MG63 (cell line): ENCODE measurements at regions not wholly inside any gene's neighbourhood (a gene's known extent, or its start where the extent isn't known, plus 50 kb on each side); places are given as distances from the start of the nearest gene placed in this dataset.
"Not testable (repeated sequence)": the region's sequence is repeated elsewhere in the genome, so short reads cannot be mapped to it uniquely, and the experiment has no call there.

Source experiments
- DNase-seq: peaks from one replicate; pipeline ENCODE4 v3.0.0-alpha.2; 2020
- H3K27me3 ChIP-seq: fragments of 250-450 bp; sonication (Bioruptor Pico); 2 replicates; pipeline ENCODE4 v1.5.1; 2020; ENCODE audit warnings: mild to moderate bottlenecking, moderate library complexity
- H3K36me3 ChIP-seq: fragments of 250-450 bp; sonication (Bioruptor Pico); 2 replicates; pipeline ENCODE4 v1.5.1; 2020; ENCODE audit warnings: mild to moderate bottlenecking, moderate library complexity
- H3K4me3 ChIP-seq: fragments of 250-450 bp; sonication (Bioruptor Pico); 2 replicates; pipeline ENCODE4 v1.5.1; 2020; ENCODE audit warnings: mild to moderate bottlenecking, moderate library complexity
- H3K9me3 ChIP-seq: fragments of 250-450 bp; sonication (Bioruptor Pico); 2 replicates; pipeline ENCODE4 v1.5.1; 2020; ENCODE audit warnings: mild to moderate bottlenecking, moderate library complexity

DNA sequence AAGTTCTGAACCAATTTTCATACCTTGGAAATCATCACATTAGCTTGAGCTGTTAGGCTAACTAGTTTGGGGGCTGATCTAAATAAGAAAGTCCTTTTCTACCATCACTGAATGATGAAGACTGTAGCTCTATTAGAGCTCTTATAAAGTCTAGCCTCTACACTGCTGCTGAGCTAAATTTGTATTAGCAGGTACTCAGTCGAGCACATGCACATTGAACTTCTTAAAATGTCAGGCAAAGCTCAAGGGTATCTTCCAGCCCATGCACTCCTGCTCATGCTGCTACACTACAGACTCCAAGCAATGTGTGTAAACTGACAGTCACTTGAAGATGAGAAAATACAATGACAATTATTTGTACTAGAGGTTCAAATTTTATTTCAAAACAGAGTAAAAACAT, 158.8 kb upstream of the TMEM229A start:
- Histone ChIP-seq H3K27me3 (no peaks in the 10 kb centered on the region), H3K9me3 (no peaks in the 10 kb centered on the region)
- no peak for DNase-seq

DNA sequence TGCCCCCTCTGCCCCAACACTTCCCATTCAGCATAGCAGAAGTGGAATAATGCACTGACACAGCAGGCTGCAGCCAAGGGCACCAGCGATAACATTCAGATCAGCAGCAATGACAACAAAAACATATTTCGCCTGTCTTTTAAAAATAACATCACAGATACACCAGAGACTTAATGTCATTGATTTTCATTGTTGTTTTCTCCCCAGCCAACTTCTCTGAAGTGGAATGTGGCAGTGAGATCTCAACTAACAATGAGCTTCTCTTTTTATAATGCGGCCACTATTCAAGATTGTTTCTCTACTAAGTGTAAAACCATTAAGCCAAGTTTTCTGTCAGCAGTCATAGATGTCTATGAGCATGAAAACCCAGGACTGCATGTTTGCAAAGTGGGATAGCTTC, 158.2 kb upstream of the TMEM229A start:
- no peaks in the 10 kb centered on the region for H3K9me3 ChIP-seq
- no peaks in the 10 kb centered on the region for H3K36me3 ChIP-seq
- DNase-seq = no peak
- no peak overlapping the region for H3K4me3 ChIP-seq
- no peaks in the 10 kb centered on the region for H3K27me3 ChIP-seq

More for the DNA sequence above, 158.8 kb upstream of the TMEM229A start:
- Histone ChIP-seq H3K4me3 (no peak overlapping the region), H3K36me3 (no peaks in the 10 kb centered on the region)

DNA sequence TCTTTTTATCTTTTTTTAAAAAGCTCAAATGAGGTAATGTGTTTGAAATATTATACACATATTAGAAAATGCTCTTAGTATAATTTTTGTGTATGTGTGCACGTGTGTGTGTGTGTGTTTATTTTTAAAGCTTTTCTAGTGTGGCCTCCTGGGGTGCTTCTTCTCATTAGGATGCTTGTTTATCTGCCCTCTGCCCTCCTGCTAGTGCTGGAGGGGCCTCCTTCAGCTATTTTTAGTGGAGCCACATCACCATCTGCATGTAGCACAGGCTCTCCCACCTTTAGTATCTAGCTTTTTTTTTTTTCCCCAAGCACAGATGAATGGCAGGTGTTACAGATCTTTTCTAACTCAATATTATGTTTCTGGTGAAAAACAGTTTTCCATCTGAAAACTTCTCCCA, 155.7 kb upstream of the TMEM229A start:
- no peaks in the 10 kb centered on the region for H3K36me3 ChIP-seq
- no peaks in the 10 kb centered on the region for H3K27me3 ChIP-seq
- no peak for DNase-seq
- no peaks in the 10 kb centered on the region for H3K9me3 ChIP-seq
- H3K4me3 ChIP-seq = no peak overlapping the region

DNA sequence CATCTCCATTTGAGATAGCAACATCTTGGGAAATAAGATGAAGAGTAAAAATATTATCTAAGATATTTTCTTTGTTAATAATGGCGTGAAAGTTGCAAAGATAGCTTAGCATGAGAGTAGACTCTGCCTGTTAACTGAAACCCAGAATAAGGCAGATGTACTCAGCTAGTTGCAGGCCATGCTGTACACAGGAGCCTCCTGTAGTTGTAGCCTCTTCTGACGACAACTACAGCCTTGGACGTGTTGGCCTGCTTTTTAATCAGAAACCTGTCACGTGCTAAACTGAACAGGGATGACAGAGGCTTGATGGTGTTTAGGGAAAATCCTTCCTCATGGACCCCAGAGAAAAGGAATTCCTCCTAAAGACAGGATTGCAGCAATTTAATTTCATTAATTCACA, 155.1 kb upstream of the TMEM229A start:
- Histone ChIP-seq H3K4me3 (no peak overlapping the region), H3K27me3 (no peaks in the 10 kb centered on the region), H3K36me3 (no peaks in the 10 kb centered on the region), H3K9me3 (no peaks in the 10 kb centered on the region)
- DNase-seq = no peak

DNA sequence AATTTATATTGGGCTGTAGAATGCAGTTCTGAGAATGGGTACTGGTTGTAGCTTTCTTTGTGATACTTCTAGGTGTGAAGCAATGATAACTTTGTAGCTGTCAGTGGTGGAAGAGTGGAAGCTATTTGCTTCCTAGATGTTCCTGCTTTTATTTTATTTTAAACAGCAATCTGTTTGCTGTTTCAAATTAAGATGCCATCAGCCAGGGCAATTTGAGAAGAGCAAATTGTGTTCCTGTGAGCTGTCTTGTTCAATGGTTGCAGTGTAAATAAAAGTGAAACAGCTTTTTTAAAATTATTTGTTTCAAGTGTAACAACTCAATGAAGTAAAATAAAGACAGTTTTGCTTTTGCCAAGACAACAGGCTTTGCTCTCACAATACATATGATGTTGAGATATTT, 150.8 kb upstream of the TMEM229A start:
- no peak overlapping the region for H3K4me3 ChIP-seq

DNA sequence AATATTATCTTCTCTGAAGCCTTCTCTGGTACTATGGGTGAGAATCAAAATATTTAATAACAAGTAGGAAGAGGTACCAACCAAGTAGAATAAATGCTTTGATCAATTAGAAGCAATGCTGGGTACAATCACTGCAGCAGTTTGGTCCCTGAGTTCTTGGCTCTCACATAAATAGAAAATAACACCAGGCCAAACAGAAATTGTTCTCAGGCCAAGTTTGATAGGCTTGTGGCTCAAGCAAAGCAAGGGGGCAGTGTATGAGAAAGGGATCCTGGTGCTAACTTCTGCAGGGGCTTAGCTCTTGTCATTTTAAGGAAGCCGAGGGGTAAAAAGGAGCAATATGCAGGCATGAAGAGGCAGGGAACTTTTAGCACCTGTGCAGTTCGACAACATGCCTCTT, 146.8 kb upstream of the TMEM229A start:
- H3K4me3 ChIP-seq = no peak overlapping the region
- H3K9me3 ChIP-seq = no peaks in the 10 kb centered on the region; the same call in 1 of the 2 replicates
- no peak for DNase-seq
- H3K27me3 ChIP-seq = no peaks in the 10 kb centered on the region
- no peaks in the 10 kb centered on the region for H3K36me3 ChIP-seq

More for the DNA sequence above, 150.8 kb upstream of the TMEM229A start:
- Histone ChIP-seq H3K36me3 (no peaks in the 10 kb centered on the region), H3K9me3 (no peaks in the 10 kb centered on the region), H3K27me3 (no peaks in the 10 kb centered on the region)
- DNase-seq = no peak

DNA sequence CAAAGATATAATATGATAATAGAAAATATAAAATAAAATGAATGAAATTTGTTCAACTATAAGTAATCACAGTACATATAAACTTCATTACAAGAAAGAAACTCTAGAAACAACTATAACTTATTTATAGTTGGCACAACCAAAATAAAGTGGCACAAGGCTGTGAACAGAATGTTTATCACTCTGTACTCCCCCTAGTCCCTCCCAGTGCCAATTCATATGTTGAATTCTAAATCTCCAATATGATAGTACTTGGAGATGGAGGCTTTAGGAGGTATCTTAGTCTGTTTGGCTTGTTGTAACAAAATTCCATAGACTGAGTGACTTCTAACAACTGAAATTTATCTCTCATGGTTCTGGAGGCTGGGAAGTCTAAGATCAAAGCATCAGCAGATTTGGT, 145.0 kb upstream of the TMEM229A start:
- H3K27me3 ChIP-seq = no peaks in the 10 kb centered on the region
- H3K36me3 ChIP-seq = no peaks in the 10 kb centered on the region
- DNase-seq = no peak
- H3K4me3 ChIP-seq = no peak overlapping the region
- H3K9me3 ChIP-seq = no peaks in the 10 kb centered on the region; the same call in 1 of the 2 replicates

DNA sequence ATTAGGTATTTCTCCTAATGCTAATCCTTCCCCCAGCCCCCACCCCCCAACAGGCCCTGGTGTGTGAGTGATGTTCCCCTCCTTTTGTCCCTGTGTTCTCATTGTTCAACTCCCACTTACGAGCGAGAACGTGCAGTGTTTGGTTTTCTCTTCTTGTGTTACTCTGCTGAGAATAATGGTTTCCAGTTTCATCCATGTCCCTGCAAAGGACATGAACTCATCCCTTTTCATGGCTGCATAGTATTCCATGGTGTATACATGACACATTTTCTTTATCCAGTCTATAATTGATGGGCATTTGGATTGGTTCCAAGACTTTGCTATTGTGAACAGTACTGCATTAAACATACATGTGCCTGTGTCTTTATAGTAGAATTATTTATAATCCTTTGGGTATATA, 138.9 kb upstream of the TMEM229A start:
- not testable (repeated sequence) for H3K9me3 ChIP-seq, DNase-seq, H3K36me3 ChIP-seq, H3K4me3 ChIP-seq, H3K27me3 ChIP-seq

DNA sequence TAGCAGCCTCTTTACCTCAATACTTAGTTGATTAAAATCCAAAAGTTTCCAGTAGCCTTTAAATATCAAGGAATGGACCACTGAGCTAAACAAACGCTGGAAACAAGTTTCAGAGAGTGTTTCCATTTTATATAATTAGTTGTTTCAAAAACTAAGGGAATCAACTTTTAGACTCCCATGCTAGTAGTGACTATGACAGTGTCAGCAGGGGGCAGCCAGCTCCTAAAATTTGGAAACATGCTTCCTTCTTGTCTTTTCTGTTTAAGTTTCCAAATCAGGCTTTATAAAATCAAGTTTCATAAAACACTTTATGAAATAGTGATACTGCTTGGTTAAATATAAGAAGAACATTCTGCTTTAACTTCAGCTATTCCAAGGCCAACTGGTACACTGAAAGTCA, 138.2 kb upstream of the TMEM229A start:
- Histone ChIP-seq H3K9me3 (no peaks in the 10 kb centered on the region), H3K27me3 (no peaks in the 10 kb centered on the region), H3K4me3 (no peak overlapping the region), H3K36me3 (no peaks in the 10 kb centered on the region)
- peak; percentile 9 for DNase-seq

DNA sequence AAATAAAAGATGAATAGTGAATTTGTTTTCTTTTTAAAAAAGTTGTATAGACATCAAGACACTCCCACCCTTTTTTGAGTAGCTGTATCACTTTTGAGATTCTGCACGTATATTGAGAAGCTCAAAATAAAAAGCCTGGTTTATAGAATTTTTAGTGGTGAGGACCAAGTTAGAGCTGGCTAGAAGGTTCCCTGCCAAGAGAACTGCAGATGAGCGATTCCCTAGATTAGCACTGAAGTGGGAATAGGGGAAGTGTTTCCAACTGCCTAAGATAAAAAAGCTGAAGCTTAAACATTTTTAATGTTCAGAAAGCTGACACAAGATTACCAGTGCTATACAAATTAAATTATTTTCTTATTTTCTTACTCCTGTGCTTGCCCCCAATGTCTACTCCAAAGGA, 135.7 kb upstream of the TMEM229A start:
- H3K36me3 ChIP-seq = no peaks in the 10 kb centered on the region
- H3K4me3 ChIP-seq = no peak overlapping the region
- no peaks in the 10 kb centered on the region for H3K27me3 ChIP-seq
- no peaks in the 10 kb centered on the region for H3K9me3 ChIP-seq
- no peak for DNase-seq

DNA sequence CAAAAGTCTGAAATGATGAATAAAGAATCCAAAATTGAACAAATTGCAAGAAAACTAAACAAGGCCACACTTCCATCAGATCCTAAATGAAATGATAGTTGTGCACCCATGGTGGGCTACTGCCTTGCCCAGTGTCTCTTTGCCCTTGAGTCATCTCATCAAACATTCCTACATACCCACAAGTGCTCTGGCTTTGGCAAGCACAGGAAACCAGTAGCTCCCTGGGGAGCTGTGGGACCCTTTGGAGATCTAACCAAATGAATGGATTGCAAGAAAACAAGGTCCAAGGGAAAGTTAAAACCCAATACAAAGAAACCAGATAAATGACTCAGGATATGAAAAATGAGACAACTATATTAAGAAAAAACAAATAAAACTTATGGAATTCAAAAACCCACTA, 129.8 kb upstream of the TMEM229A start:
- peak; percentile 41 for DNase-seq
- Histone ChIP-seq H3K4me3 (no peak overlapping the region), H3K9me3 (no peaks in the 10 kb centered on the region; the same call in 1 of the 2 replicates), H3K36me3 (no peaks in the 10 kb centered on the region), H3K27me3 (no peaks in the 10 kb centered on the region)

DNA sequence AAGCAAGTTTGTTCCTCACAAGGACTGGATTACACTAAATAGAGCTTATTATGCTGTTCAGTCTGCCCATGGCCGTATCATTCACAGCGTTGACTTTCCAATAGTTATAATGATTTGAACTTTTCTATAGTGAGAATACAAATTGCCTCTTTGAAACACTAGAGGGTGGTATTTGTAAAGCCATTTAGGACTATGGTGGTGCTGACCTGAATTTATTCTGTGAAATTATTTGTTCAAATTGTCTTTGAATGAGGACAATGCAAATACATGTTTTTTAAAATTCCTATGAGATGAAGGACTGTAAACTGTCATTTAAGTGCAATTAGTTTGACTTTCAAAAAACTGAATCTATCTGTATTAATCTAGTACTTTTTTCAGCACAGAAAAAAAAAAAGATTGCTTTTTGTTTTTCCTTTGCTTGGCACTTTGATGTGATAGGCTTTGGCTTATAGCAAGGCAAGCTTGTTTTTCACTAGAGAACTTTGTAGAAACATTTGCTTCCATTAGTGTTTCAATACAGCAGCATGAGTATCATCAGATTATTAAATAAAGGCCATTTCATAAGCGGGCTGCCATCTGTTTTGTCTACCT, 122.7 kb upstream of the TMEM229A start:
- no peak for DNase-seq
- no peaks in the 10 kb centered on the region for H3K36me3 ChIP-seq
- H3K27me3 ChIP-seq = no peaks in the 10 kb centered on the region
- no peaks in the 10 kb centered on the region for H3K9me3 ChIP-seq
- H3K4me3 ChIP-seq = no peak overlapping the region

DNA sequence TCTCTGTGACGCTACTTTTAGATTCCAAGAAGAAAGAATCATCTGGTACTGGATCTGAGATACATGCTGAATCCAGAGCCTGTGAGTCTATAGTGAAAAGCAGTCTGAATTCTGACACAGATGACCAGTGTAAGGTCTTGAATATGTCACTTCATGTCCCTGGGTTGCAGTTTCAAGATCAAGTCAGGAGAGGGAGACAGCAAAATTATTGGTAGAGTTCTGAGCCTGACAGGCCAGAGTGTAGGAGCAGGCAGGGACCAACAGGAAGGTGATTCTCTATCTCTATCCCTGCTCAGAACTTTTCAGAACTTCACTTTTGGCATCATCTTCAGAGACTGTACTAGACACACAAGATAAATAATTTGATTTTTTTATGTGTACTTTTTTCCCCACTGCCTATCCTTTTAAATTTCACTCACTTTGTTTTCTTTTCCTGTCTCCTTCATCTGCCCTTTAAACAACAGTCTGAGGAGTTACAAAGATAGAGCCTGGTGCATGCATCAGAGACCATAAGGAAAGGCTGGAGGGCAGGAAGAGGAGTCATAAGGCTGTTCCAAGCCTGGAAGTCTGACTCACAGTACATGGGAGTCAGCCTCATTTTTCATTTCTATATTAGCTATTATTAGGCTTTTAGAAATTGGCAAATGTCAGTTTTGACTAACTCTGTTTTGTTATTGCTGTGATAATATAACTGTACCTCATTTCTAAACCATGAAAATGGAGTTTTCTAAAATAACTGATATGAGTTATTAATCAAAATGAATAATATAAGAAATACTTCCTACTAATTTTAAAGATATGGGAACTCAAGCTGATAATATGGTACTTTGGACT, 120.2 kb upstream of the TMEM229A start:
- no peaks in the 10 kb centered on the region for H3K9me3 ChIP-seq
- no peaks in the 10 kb centered on the region for H3K36me3 ChIP-seq
- H3K4me3 ChIP-seq = no peak overlapping the region
- peak; percentile 43 for DNase-seq
- H3K27me3 ChIP-seq = no peaks in the 10 kb centered on the region

DNA sequence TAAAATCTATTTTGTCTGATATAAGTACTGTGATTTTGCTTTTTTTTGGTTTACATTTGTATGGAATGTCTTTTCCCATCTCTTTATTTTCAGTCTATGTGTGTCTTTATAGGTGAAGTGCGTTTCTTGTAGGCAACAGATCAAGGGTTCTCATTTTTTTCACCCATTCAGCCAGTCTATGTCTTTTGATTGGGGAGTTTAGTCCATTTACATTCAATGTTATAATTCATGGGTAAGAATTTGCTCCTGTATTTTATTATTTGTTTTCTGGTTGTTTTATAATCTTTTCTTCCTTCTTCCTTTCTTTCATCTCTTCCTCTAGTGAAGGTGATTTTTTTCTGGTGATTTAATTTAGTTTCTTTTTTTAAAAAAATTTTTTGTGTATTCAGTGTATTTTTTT, 104.8 kb upstream of the TMEM229A start:
- no peaks in the 10 kb centered on the region for H3K27me3 ChIP-seq
- no peak for DNase-seq
- H3K4me3 ChIP-seq = no peak overlapping the region

DNA sequence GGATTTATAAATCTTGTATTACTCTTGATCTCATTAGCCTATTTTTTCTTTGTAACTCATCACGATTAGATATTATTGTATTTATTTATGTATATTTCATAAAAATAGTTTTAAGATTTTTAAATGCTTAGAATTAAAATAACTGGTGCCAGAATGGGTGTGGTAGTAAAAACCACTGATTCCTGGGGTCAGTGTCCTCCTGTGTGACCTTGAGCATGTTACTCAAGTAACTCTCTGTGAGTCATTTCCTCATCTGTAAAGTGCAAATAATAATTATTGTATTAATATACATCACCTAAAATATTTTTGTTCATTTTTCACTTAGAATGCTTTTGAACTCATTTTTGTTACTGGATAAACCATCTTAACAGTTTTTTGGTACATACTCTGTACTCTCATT, 91.3 kb upstream of the TMEM229A start:
- no peak overlapping the region for H3K4me3 ChIP-seq
- H3K9me3 ChIP-seq = no peaks in the 10 kb centered on the region
- H3K36me3 ChIP-seq = no peaks in the 10 kb centered on the region
- no peak for DNase-seq
- no peaks in the 10 kb centered on the region for H3K27me3 ChIP-seq

More for the DNA sequence above, 104.8 kb upstream of the TMEM229A start:
- H3K9me3 ChIP-seq = no peaks in the 10 kb centered on the region
- H3K36me3 ChIP-seq = no peaks in the 10 kb centered on the region

DNA sequence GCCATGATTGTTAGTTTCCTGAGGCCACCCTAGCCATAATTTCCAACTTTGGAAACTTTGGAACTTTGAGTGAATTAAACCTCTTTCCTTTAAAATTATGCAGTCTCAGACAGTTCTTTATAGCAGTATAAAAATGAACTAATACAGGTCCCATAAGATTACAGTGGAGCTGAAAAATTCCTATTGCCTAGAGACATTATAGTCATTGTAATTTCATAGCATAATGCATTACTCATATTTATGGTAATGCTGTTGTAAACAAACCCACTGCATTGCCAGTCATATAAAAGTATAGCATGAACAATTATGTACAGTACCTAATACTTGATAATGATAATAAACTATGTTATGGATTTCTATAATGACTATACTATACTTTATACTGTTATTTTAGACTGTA, 88.0 kb upstream of the TMEM229A start:
- no peak for DNase-seq
- Histone ChIP-seq H3K36me3 (no peaks in the 10 kb centered on the region), H3K9me3 (no peaks in the 10 kb centered on the region), H3K4me3 (no peak overlapping the region), H3K27me3 (no peaks in the 10 kb centered on the region)

DNA sequence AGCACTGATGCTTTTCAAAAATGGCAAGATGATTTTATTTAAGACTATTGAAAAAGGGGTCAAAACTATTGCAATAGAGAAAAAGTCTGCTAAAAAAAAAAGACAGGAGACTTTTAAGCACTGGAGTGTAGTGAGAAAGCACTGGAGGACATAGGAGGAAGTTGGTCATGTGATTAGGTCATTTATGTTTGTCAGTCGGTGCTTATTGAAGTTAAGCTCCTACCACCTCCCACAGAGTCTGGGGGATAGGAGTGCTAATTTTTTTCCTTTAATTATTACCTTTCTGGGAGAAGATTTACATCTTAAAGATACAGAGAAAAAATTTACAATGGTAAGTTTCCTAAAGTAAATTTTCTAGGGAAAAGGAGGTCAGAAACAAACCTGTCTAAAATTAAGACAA, 80.2 kb upstream of the TMEM229A start:
- Histone ChIP-seq H3K9me3 (no peaks in the 10 kb centered on the region), H3K27me3 (no peaks in the 10 kb centered on the region), H3K4me3 (no peak overlapping the region), H3K36me3 (no peaks in the 10 kb centered on the region)
- DNase-seq = no peak

DNA sequence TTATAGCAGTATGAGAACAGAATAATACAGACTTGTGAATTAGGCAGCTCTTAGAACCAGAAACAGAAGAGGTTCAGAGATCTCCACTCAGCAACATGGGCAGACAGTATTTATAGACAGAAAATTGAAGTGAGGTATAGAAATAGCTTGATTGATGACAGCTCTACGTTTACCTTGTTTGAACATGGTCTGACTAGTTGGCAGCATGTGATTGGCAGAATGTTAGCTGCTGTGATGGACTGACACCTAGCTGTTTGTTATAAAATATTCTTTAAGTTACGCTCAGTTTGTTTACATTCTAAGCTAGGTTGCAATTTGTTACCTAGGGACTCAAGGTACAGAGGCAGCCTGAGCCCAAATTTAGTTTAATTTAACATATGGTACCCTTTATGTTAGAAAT, 73.7 kb upstream of the TMEM229A start:
- H3K27me3 ChIP-seq = no peaks in the 10 kb centered on the region
- no peak for DNase-seq
- H3K4me3 ChIP-seq = no peak overlapping the region
- no peaks in the 10 kb centered on the region for H3K36me3 ChIP-seq
- no peaks in the 10 kb centered on the region for H3K9me3 ChIP-seq
